WTC11 (cell line): ENCODE measurements at regions not wholly inside any gene's neighbourhood (a gene's known extent, or its start where the extent isn't known, plus 50 kb on each side); places are given as distances from the start of the nearest gene placed in this dataset.

ENCODE experiments used
- ATAC-seq: fragments of 200-7000 bp; cut with Tn5 transposase; 2 replicates; pipeline ENCODE4 v1.10.0; 2021; ENCODE audit warnings: mild to moderate bottlenecking, moderate library complexity
- CTCF ChIA-PET: fragments of 300-600 bp; sonication (Branson Sonifier 250); formaldehyde crosslinking; loops from one replicate; lab custom pipeline; 2021; ENCODE audit warnings: antibody characterized with exemption; lab: Charles Lee
- POLR2A ChIA-PET: fragments of 350-600 bp; sonication (Branson Sonifier 250); formaldehyde crosslinking; loops from one replicate; lab custom pipeline; 2021; ENCODE audit warnings: antibody characterized with exemption; lab: Charles Lee
- DNase-seq: peaks from one replicate; pipeline ENCODE4 v3.0.0; 2021; ENCODE audit warnings: low spot score
- H3K27ac Mint-ChIP-seq: 2 replicates; pipeline ENCODE4 v1.8.0; 2021; ENCODE audit warnings: mixed read lengths
- H3K27me3 Mint-ChIP-seq: 2 replicates; pipeline ENCODE4 v1.8.0; 2021; ENCODE audit warnings: low read depth, mild to moderate bottlenecking, moderate library complexity, mixed read lengths
- H3K36me3 Mint-ChIP-seq: 2 replicates; pipeline ENCODE4 v1.8.0; 2021; ENCODE audit warnings: mixed read lengths
- H3K4me1 Mint-ChIP-seq: 2 replicates; pipeline ENCODE4 v1.8.0; 2022; ENCODE audit warnings: mixed read lengths
- H3K4me3 Mint-ChIP-seq: 2 replicates; pipeline ENCODE4 v1.8.0; 2021; ENCODE audit warnings: mild to moderate bottlenecking, moderate library complexity, mixed read lengths
- H3K9me3 Mint-ChIP-seq: 2 replicates; pipeline ENCODE4 v1.8.0; 2021; ENCODE audit warnings: mixed read lengths
- AFF4 ChIP-seq: sonication (generic); formaldehyde crosslinking; IDR thresholded peaks from 2 replicates; pipeline ENCODE4 v1.8.1; 2023; ENCODE audit warnings: mild to moderate bottlenecking, missing genetic modification reagents, borderline replicate concordance
- ATF3 ChIP-seq: sonication (generic); formaldehyde crosslinking; conservative IDR thresholded peaks from 2 replicates; pipeline ENCODE4 v1.8.1; 2022; ENCODE audit warnings: mild to moderate bottlenecking, missing genetic modification reagents
- E2F5 ChIP-seq: sonication (generic); formaldehyde crosslinking; IDR thresholded peaks from 2 replicates; pipeline ENCODE4 v1.8.1; 2022; ENCODE audit warnings: mild to moderate bottlenecking, moderate library complexity, missing genetic modification reagents
- ERG ChIP-seq: fragments of 250-450 bp; sonication (Bioruptor Pico); IDR thresholded peaks from 2 replicates; pipeline ENCODE4 v1.8.0; 2021; ENCODE audit warnings: mild to moderate bottlenecking
- FOXK1 ChIP-seq: sonication (generic); formaldehyde crosslinking; IDR thresholded peaks from 2 replicates; pipeline ENCODE4 v1.8.0; 2022; ENCODE audit warnings: mild to moderate bottlenecking, moderate library complexity, missing genetic modification reagents
- HMGXB4 ChIP-seq: sonication (generic); formaldehyde crosslinking; IDR thresholded peaks from 2 replicates; pipeline ENCODE4 v1.8.1; 2023; ENCODE audit warnings: mild to moderate bottlenecking, moderate library complexity, missing genetic modification reagents
- IRF1 ChIP-seq: sonication (generic); formaldehyde crosslinking; IDR thresholded peaks from 2 replicates; pipeline ENCODE4 v1.8.0; 2023; ENCODE audit warnings: missing genetic modification reagents
- IRF2 ChIP-seq: sonication (generic); formaldehyde crosslinking; IDR thresholded peaks from 2 replicates; pipeline ENCODE4 v1.8.0; 2022; ENCODE audit warnings: low read depth, missing genetic modification reagents, borderline replicate concordance
- MYBL2 ChIP-seq: sonication (generic); formaldehyde crosslinking; IDR thresholded peaks from 2 replicates; pipeline ENCODE4 v1.8.1; 2023; ENCODE audit warnings: mild to moderate bottlenecking, moderate library complexity, missing genetic modification reagents
- NFYB ChIP-seq: sonication (generic); formaldehyde crosslinking; conservative IDR thresholded peaks from 2 replicates; pipeline ENCODE4 v1.8.0; 2022; ENCODE audit warnings: low read depth, missing genetic modification reagents
- RELA ChIP-seq: sonication (generic); formaldehyde crosslinking; IDR thresholded peaks from 2 replicates; pipeline ENCODE4 v1.8.1; 2022; ENCODE audit warnings: missing genetic modification reagents, mild to moderate bottlenecking, borderline replicate concordance
- SMAD3 ChIP-seq: sonication (generic); formaldehyde crosslinking; IDR thresholded peaks from 2 replicates; pipeline ENCODE4 v1.8.0; 2022; ENCODE audit warnings: missing genetic modification reagents, mild to moderate bottlenecking, borderline replicate concordance
- USF1 ChIP-seq: sonication (generic); formaldehyde crosslinking; IDR thresholded peaks from 2 replicates; pipeline ENCODE4 v1.8.0; 2022; ENCODE audit warnings: mild to moderate bottlenecking, missing genetic modification reagents
- ZNF263 ChIP-seq: sonication (generic); formaldehyde crosslinking; IDR thresholded peaks from 2 replicates; pipeline ENCODE4 v1.8.1; 2022; ENCODE audit warnings: low read depth, mild to moderate bottlenecking, moderate library complexity, missing genetic modification reagents

- TF ChIP-seq IRF2 (CRISPR knock-in tag) = no peak
Measured at GRCh38 chr7:15834446-15834845, 148.0 kb upstream of the MEOX2 start (continued).

- Mint-ChIP-seq H3K27ac (no peak overlapping the region), H3K9me3 (no peaks in the 10 kb centered on the region), H3K27me3 (no peaks in the 10 kb centered on the region), H3K4me1 (peaks cover 40% of the 10 kb centered on the region), H3K4me3 (no peak overlapping the region), H3K36me3 (no peaks in the 10 kb centered on the region)
- POLR2A ChIA-PET = no interaction called here
- CTCF ChIA-PET = no interaction called here
- no peak for TF ChIP-seq HMGXB4 (CRISPR knock-in tag)
- TF ChIP-seq ATF3 (CRISPR knock-in tag) = no peak
- TF ChIP-seq RELA (CRISPR knock-in tag) = no peak
- no peak for TF ChIP-seq FOXK1 (CRISPR knock-in tag)
- no peak for TF ChIP-seq NFYB (CRISPR knock-in tag)
- no peak for TF ChIP-seq ERG (CRISPR knock-in tag)
- TF ChIP-seq AFF4 (CRISPR knock-in tag) = no peak
- TF ChIP-seq SMAD3 (CRISPR knock-in tag) = no peak
- TF ChIP-seq ZNF263 (CRISPR knock-in tag) = no peak
- no peak for TF ChIP-seq USF1 (CRISPR knock-in tag)
- ATAC-seq = no peak
- no peak for DNase-seq
Measured at GRCh38 chr7:15832996-15833395, 146.5 kb upstream of the MEOX2 start.

- DNase-seq (no peak), ATAC-seq (no peak)
- CTCF ChIA-PET = no interaction called here
Measured at GRCh38 chr7:15831606-15832005, 145.1 kb upstream of the MEOX2 start.

More at GRCh38 chr7:15831606-15832005, 145.1 kb upstream of the MEOX2 start:
- POLR2A ChIA-PET = no interaction called here
- Mint-ChIP-seq H3K27me3 (no peaks in the 10 kb centered on the region), H3K9me3 (no peaks in the 10 kb centered on the region), H3K4me1 (peaks cover 33% of the 10 kb centered on the region), H3K36me3 (no peaks in the 10 kb centered on the region), H3K27ac (no peak overlapping the region), H3K4me3 (no peak overlapping the region)
- TF ChIP-seq E2F5 (CRISPR knock-in tag) = no peak
- no peak for TF ChIP-seq FOXK1 (CRISPR knock-in tag)
- no peak for TF ChIP-seq IRF1
- TF ChIP-seq MYBL2 (CRISPR knock-in tag) = no peak
